ENCODE measurements at regions not wholly inside any gene's neighbourhood (a gene's known extent, or its start where the extent isn't known, plus 50 kb on each side); places are given as distances from the start of the nearest gene placed in this dataset.

DNA sequence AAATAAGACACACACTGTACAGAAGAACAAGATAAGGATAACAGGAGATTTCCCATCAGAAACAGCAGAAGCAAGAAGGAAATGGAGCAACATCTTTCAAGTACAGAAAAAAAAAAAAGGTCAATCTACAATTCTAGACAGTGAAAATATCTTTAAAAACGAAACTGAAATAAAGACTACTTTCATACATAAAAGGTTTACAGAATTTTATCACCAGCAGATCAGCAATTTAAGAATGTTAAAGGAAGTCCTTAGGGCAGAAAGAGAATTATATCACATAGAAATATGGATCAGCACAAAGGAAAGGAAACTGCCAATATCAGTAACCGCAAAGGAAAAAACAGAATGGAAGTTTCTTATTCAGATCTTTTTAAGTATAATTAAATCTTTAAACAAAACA is 931.0 kb downstream of the EPHA4 start:
- TF ChIP-seq, protein P1, sequence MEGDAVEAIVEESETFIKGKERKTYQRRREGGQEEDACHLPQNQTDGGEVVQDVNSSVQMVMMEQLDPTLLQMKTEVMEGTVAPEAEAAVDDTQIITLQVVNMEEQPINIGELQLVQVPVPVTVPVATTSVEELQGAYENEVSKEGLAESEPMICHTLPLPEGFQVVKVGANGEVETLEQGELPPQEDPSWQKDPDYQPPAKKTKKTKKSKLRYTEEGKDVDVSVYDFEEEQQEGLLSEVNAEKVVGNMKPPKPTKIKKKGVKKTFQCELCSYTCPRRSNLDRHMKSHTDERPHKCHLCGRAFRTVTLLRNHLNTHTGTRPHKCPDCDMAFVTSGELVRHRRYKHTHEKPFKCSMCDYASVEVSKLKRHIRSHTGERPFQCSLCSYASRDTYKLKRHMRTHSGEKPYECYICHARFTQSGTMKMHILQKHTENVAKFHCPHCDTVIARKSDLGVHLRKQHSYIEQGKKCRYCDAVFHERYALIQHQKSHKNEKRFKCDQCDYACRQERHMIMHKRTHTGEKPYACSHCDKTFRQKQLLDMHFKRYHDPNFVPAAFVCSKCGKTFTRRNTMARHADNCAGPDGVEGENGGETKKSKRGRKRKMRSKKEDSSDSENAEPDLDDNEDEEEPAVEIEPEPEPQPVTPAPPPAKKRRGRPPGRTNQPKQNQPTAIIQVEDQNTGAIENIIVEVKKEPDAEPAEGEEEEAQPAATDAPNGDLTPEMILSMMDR (IDR thresholded peaks at IDR 0.05; ENCODE audit: low read depth, low read length, poor library complexity, severe bottlenecking) = no peak
- TF ChIP-seq EZH2phosphoT487 (IDR thresholded peaks at IDR 0.05; ENCODE audit: borderline replicate concordance, low read length) = no peak
